Duodenal mucosa (tissue), 2 donors: ENCODE measurements at regions not wholly inside any gene's neighbourhood (a gene's known extent, or its start where the extent isn't known, plus 50 kb on each side); places are given as distances from the start of the nearest gene placed in this dataset.
"Not testable (repeated sequence)": the region's sequence is repeated elsewhere in the genome, so short reads cannot be mapped to it uniquely, and the experiment has no call there.

ENCODE experiments used
- H3K27ac ChIP-seq: one replicate; pipeline ENCODE4 v1.7.0; 2013; ENCODE audit warnings: low read depth, low read length
- H3K27me3 ChIP-seq, 2 donors: one replicate each; pipeline ENCODE4 v1.7.0; 2013; ENCODE audit warnings: low read length in 2 of 2, control low read depth in 1 of 2; ENCODE audit not compliant: insufficient read depth in 2 of 2, control insufficient read depth in 1 of 2
- H3K36me3 ChIP-seq, 2 donors: one replicate each; pipeline ENCODE4 v1.7.0; 2013; ENCODE audit warnings: low read length in 2 of 2, control low read depth in 1 of 2; ENCODE audit not compliant: insufficient read depth in 2 of 2, control insufficient read depth in 1 of 2
- H3K4me1 ChIP-seq, 2 donors: one replicate each; pipeline ENCODE4 v1.7.0; 2013; ENCODE audit warnings: low read length in 2 of 2, control low read depth in 1 of 2; ENCODE audit not compliant: insufficient read depth in 2 of 2, control insufficient read depth in 1 of 2
- H3K4me3 ChIP-seq, 2 donors: one replicate each; pipeline ENCODE4 v1.7.0; 2013; ENCODE audit warnings: low read length in 2 of 2, low read depth in 1 of 2
- H3K9ac ChIP-seq, 2 donors: one replicate each; pipeline ENCODE4 v1.7.0; 2013; ENCODE audit warnings: low read length in 2 of 2, low read depth in 1 of 2
- H3K9me3 ChIP-seq, 2 donors: one replicate each; pipeline ENCODE4 v1.7.0; 2013; ENCODE audit warnings: low read length in 2 of 2, control low read depth in 1 of 2; ENCODE audit not compliant: control insufficient read depth in 1 of 2

GRCh38 chr11:28792856-28793255, 684.7 kb downstream of the METTL15 start:
- H3K9me3 ChIP-seq: no peaks in the 10 kb centered on the region

GRCh38 chr11:28787897-28788296, 679.7 kb downstream of the METTL15 start:
- H3K9me3 ChIP-seq: not testable (repeated sequence)

More at GRCh38 chr11:28792856-28793255, 684.7 kb downstream of the METTL15 start:
- no peaks in the 10 kb centered on the region for H3K4me1 ChIP-seq
- H3K27me3 ChIP-seq: no peaks in the 10 kb centered on the region
- no peak overlapping the region for H3K27ac ChIP-seq
- no peak overlapping the region for H3K4me3 ChIP-seq
- no peak overlapping the region for H3K9ac ChIP-seq
- no peaks in the 10 kb centered on the region for H3K36me3 ChIP-seq

GRCh38 chr11:28777126-28777525, 668.9 kb downstream of the METTL15 start:
- H3K9me3 ChIP-seq: peaks cover 0 to 3% of the 10 kb centered on the region in 2 donors
- H3K27me3 ChIP-seq: no peaks in the 10 kb centered on the region
- H3K4me3 ChIP-seq: no peak overlapping the region
- H3K36me3 ChIP-seq: no peaks in the 10 kb centered on the region
- H3K27ac ChIP-seq: no peak overlapping the region
- H3K4me1 ChIP-seq: no peaks in the 10 kb centered on the region
- no peak overlapping the region for H3K9ac ChIP-seq

More at GRCh38 chr11:28787897-28788296, 679.7 kb downstream of the METTL15 start:
- H3K4me1 ChIP-seq, H3K9ac ChIP-seq, H3K27me3 ChIP-seq, H3K4me3 ChIP-seq, H3K27ac ChIP-seq, H3K36me3 ChIP-seq: not testable (repeated sequence)

GRCh38 chr11:28773606-28774005, 665.4 kb downstream of the METTL15 start:
- Histone ChIP-seq H3K9ac (no peak overlapping the region), H3K36me3 (no peaks in the 10 kb centered on the region), H3K27ac (no peak overlapping the region), H3K9me3 (no peaks in the 10 kb centered on the region), H3K27me3 (no peaks in the 10 kb centered on the region), H3K4me3 (no peak overlapping the region), H3K4me1 (no peaks in the 10 kb centered on the region)

GRCh38 chr11:28770806-28771205, 662.6 kb downstream of the METTL15 start:
- Histone ChIP-seq H3K9me3 (no peaks in the 10 kb centered on the region), H3K9ac (no peak overlapping the region), H3K27ac (no peak overlapping the region), H3K4me1 (no peaks in the 10 kb centered on the region), H3K4me3 (no peak overlapping the region), H3K36me3 (no peaks in the 10 kb centered on the region), H3K27me3 (no peaks in the 10 kb centered on the region)

GRCh38 chr11:28767574-28767973, 659.4 kb downstream of the METTL15 start:
- H3K4me1 ChIP-seq: no peaks in the 10 kb centered on the region

GRCh38 chr11:28763876-28764275, 655.7 kb downstream of the METTL15 start:
- no peak overlapping the region for H3K9ac ChIP-seq
- no peaks in the 10 kb centered on the region for H3K27me3 ChIP-seq
- no peaks in the 10 kb centered on the region for H3K36me3 ChIP-seq

More at GRCh38 chr11:28767574-28767973, 659.4 kb downstream of the METTL15 start:
- H3K9me3 ChIP-seq: no peaks in the 10 kb centered on the region
- H3K27ac ChIP-seq: no peak overlapping the region
- no peak overlapping the region for H3K4me3 ChIP-seq
- H3K27me3 ChIP-seq: no peaks in the 10 kb centered on the region
- no peaks in the 10 kb centered on the region for H3K36me3 ChIP-seq
- H3K9ac ChIP-seq: no peak overlapping the region

GRCh38 chr11:28763151-28763550, 655.0 kb downstream of the METTL15 start:
- Histone ChIP-seq H3K9ac (no peak overlapping the region), H3K4me1 (no peaks in the 10 kb centered on the region), H3K36me3 (no peaks in the 10 kb centered on the region), H3K9me3 (no peaks in the 10 kb centered on the region), H3K4me3 (no peak overlapping the region), H3K27me3 (no peaks in the 10 kb centered on the region), H3K27ac (no peak overlapping the region)

More at GRCh38 chr11:28763876-28764275, 655.7 kb downstream of the METTL15 start:
- Histone ChIP-seq H3K4me3 (no peak overlapping the region), H3K27ac (no peak overlapping the region), H3K4me1 (no peaks in the 10 kb centered on the region), H3K9me3 (no peaks in the 10 kb centered on the region)

GRCh38 chr11:28760676-28761390, 652.6 kb downstream of the METTL15 start:
- Histone ChIP-seq H3K4me3 (no peak overlapping the region), H3K27ac (no peak overlapping the region), H3K36me3 (no peaks in the 10 kb centered on the region), H3K9ac (no peak overlapping the region), H3K9me3 (no peaks in the 10 kb centered on the region), H3K27me3 (no peaks in the 10 kb centered on the region), H3K4me1 (no peaks in the 10 kb centered on the region)

GRCh38 chr11:28759311-28759710, 651.1 kb downstream of the METTL15 start:
- Histone ChIP-seq H3K36me3 (no peaks in the 10 kb centered on the region), H3K27ac (no peak overlapping the region), H3K27me3 (no peaks in the 10 kb centered on the region)

More at GRCh38 chr11:28759311-28759710, 651.1 kb downstream of the METTL15 start:
- Histone ChIP-seq H3K4me3 (no peak overlapping the region), H3K9ac (no peak overlapping the region), H3K9me3 (no peaks in the 10 kb centered on the region), H3K4me1 (no peaks in the 10 kb centered on the region)
